Gastrocnemius medialis (tissue), 4 donors: ENCODE measurements at regions not wholly inside any gene's neighbourhood (a gene's known extent, or its start where the extent isn't known, plus 50 kb on each side); places are given as distances from the start of the nearest gene placed in this dataset.

Experiments
- CTCF ChIP-seq, 5 experiments: fragments of 450-650 bp in 3 of 5; fragments of 200-600 bp in 2 of 5; sonication (generic) in 2 of 5; IDR thresholded peaks in 4 of 5; conservative IDR thresholded peaks in 1 of 5; 1 replicate in 4 of 5; 2 replicates in 1 of 5; pipeline ENCODE4 v1.5.1; 2016 to 2019; ENCODE audit warnings: antibody characterized with exemption in 5 of 5, mild to moderate bottlenecking in 3 of 5, moderate library complexity in 3 of 5
- POLR2A ChIP-seq, 2 donors: fragments of 450-650 bp; IDR thresholded peaks; one replicate each; pipeline ENCODE4 v1.6.1; 2017; ENCODE audit warnings: antibody characterized with exemption in 2 of 2, mild to moderate bottlenecking in 2 of 2, moderate library complexity in 2 of 2

- TF ChIP-seq POLR2A (IDR thresholded peaks at IDR 0.05) (no peak), CTCF (IDR thresholded peaks at IDR 0.05 in 4 of 5, conservative IDR thresholded peaks at IDR 0.05 in 1 of 5) (no peak)
Measured at GRCh38 chr20:40892642-40893041, 136.0 kb upstream of the TOP1 start.
